Mesothelial cell of epicardium (in vitro differentiated cells): ENCODE measurements at regions not wholly inside any gene's neighbourhood (a gene's known extent, or its start where the extent isn't known, plus 50 kb on each side); places are given as distances from the start of the nearest gene placed in this dataset.

Experiments used
- DNase-seq, 2 experiments: peaks; one replicate each; pipeline ENCODE4 v3.0.0; 2021; ENCODE audit warnings: low spot score in 2 of 2; ENCODE audit not compliant: unreplicated experiment in 2 of 2
- H3K27ac Mint-ChIP-seq: 2 replicates; pipeline ENCODE4 v1.8.0; 2021; ENCODE audit warnings: mixed read lengths
- H3K27me3 Mint-ChIP-seq: 2 replicates; pipeline ENCODE4 v1.8.0; 2021; ENCODE audit warnings: low read depth, mixed read lengths
- H3K36me3 Mint-ChIP-seq: 2 replicates; pipeline ENCODE4 v1.8.0; 2021; ENCODE audit warnings: mixed read lengths
- H3K4me1 Mint-ChIP-seq: 2 replicates; pipeline ENCODE4 v1.8.0; 2021; ENCODE audit warnings: mixed read lengths
- H3K4me3 Mint-ChIP-seq: 2 replicates; pipeline ENCODE4 v1.8.0; 2021; ENCODE audit warnings: mild to moderate bottlenecking, moderate library complexity, mixed read lengths
- H3K9me3 Mint-ChIP-seq: 2 replicates; pipeline ENCODE4 v1.8.0; 2021; ENCODE audit warnings: mixed read lengths
- TF ChIP-seq, protein P1 (sequence below): fragments of 200-600 bp; sonication (generic); IDR thresholded peaks from one replicate; pipeline ENCODE4 v1.5.0; 2021; ENCODE audit warnings: antibody characterized with exemption; ENCODE audit not compliant: unreplicated experiment

GRCh38 chr2:198791623-198792022 is 666.1 kb downstream of the SATB2 start:
- Mint-ChIP-seq H3K27ac (no peak overlapping the region), H3K4me3 (no peak overlapping the region), H3K27me3 (peaks cover 2% of the 10 kb centered on the region), H3K4me1 (no peaks in the 10 kb centered on the region), H3K36me3 (no peaks in the 10 kb centered on the region), H3K9me3 (no peaks in the 10 kb centered on the region)
- no peak for DNase-seq
- TF ChIP-seq, protein P1, sequence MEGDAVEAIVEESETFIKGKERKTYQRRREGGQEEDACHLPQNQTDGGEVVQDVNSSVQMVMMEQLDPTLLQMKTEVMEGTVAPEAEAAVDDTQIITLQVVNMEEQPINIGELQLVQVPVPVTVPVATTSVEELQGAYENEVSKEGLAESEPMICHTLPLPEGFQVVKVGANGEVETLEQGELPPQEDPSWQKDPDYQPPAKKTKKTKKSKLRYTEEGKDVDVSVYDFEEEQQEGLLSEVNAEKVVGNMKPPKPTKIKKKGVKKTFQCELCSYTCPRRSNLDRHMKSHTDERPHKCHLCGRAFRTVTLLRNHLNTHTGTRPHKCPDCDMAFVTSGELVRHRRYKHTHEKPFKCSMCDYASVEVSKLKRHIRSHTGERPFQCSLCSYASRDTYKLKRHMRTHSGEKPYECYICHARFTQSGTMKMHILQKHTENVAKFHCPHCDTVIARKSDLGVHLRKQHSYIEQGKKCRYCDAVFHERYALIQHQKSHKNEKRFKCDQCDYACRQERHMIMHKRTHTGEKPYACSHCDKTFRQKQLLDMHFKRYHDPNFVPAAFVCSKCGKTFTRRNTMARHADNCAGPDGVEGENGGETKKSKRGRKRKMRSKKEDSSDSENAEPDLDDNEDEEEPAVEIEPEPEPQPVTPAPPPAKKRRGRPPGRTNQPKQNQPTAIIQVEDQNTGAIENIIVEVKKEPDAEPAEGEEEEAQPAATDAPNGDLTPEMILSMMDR = no peak

GRCh38 chr2:198788676-198789075 is 669.1 kb downstream of the SATB2 start:
- H3K27me3 Mint-ChIP-seq = no peaks in the 10 kb centered on the region
- TF ChIP-seq, protein P1 = no peak
- no peaks in the 10 kb centered on the region for H3K4me1 Mint-ChIP-seq
- H3K36me3 Mint-ChIP-seq = no peaks in the 10 kb centered on the region
- no peak overlapping the region for H3K27ac Mint-ChIP-seq
- H3K9me3 Mint-ChIP-seq = peaks cover 3% of the 10 kb centered on the region
- no peak overlapping the region for H3K4me3 Mint-ChIP-seq
- no peak for DNase-seq

GRCh38 chr2:198782734-198783133 is 675.0 kb downstream of the SATB2 start:
- Mint-ChIP-seq H3K27me3 (peaks cover 3% of the 10 kb centered on the region), H3K9me3 (peaks cover 3% of the 10 kb centered on the region)
- TF ChIP-seq, protein P1 = no peak

GRCh38 chr2:198776616-198777406 is 680.9 kb downstream of the SATB2 start:
- TF ChIP-seq, protein P1 = no peak
- H3K4me3 Mint-ChIP-seq = no peak overlapping the region
- H3K27me3 Mint-ChIP-seq = peaks cover 19% of the 10 kb centered on the region

More at GRCh38 chr2:198782734-198783133, 675.0 kb downstream of the SATB2 start:
- Mint-ChIP-seq H3K36me3 (no peaks in the 10 kb centered on the region), H3K27ac (no peak overlapping the region), H3K4me1 (no peaks in the 10 kb centered on the region), H3K4me3 (no peak overlapping the region)
- no peak for DNase-seq

DNA sequence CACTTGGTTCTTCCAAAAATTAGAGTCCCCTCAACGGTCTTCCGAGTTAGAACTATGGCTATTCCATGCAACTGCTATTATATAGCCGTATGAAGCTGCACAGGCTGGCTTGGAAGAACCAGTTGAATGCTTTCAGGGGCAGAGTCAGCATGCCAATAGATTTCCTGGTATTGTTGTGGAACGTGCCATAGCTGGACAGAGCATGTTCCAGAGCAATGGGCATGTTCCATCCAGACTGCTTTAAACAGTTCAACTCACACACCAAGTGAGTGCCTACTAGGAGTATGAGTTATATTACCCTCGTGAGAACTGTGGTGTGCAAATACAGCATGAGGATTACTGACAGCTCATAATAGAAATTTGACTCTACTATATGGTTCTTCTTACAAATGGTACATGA is 682.0 kb downstream of the SATB2 start:
- H3K36me3 Mint-ChIP-seq = no peaks in the 10 kb centered on the region
- no peak overlapping the region for H3K27ac Mint-ChIP-seq
- H3K9me3 Mint-ChIP-seq = no peaks in the 10 kb centered on the region
- TF ChIP-seq, protein P1 = no peak
- H3K4me1 Mint-ChIP-seq = no peaks in the 10 kb centered on the region
- H3K4me3 Mint-ChIP-seq = no peak overlapping the region
- peaks cover 19% of the 10 kb centered on the region for H3K27me3 Mint-ChIP-seq
- DNase-seq = no peak

More at GRCh38 chr2:198776616-198777406, 680.9 kb downstream of the SATB2 start:
- Mint-ChIP-seq H3K36me3 (no peaks in the 10 kb centered on the region), H3K9me3 (no peaks in the 10 kb centered on the region), H3K27ac (no peak overlapping the region), H3K4me1 (no peaks in the 10 kb centered on the region)
- DNase-seq = no peak
